ENCODE measurements at regions not wholly inside any gene's neighbourhood (a gene's known extent, or its start where the extent isn't known, plus 50 kb on each side); places are given as distances from the start of the nearest gene placed in this dataset.

DNA sequence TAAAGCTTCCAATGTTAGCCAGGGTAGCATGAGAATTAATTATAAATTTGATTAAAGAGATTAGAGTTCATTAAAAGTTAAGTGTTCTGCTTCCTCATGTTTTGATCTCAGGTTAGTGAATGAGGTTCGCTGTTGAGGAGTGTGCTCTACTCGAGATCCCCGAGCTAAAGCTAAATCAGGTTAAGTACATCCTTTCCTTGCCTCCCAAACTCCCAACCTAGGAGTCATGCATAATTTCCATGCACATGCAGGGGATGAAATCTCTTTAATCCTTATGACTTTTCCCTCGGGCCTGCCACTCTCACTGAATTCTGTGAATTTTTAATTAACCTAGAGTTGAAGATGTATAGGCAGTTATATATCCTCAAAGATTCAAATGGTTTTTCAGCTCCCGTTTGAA lies 156.1 kb upstream of the NCK2 start:
- DNase-seq (ENCODE audit: low read depth) = no peak
- no peak overlapping the region for H3K4me3 ChIP-seq (ENCODE audit: low read depth, low read length)
- TF ChIP-seq, protein P1, sequence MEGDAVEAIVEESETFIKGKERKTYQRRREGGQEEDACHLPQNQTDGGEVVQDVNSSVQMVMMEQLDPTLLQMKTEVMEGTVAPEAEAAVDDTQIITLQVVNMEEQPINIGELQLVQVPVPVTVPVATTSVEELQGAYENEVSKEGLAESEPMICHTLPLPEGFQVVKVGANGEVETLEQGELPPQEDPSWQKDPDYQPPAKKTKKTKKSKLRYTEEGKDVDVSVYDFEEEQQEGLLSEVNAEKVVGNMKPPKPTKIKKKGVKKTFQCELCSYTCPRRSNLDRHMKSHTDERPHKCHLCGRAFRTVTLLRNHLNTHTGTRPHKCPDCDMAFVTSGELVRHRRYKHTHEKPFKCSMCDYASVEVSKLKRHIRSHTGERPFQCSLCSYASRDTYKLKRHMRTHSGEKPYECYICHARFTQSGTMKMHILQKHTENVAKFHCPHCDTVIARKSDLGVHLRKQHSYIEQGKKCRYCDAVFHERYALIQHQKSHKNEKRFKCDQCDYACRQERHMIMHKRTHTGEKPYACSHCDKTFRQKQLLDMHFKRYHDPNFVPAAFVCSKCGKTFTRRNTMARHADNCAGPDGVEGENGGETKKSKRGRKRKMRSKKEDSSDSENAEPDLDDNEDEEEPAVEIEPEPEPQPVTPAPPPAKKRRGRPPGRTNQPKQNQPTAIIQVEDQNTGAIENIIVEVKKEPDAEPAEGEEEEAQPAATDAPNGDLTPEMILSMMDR (IDR thresholded peaks at IDR 0.05; ENCODE audit: insufficient read depth, low read depth, low read length) = no peak

GRCh38 chr2:105587637-105588036 lies 157.1 kb upstream of the NCK2 start:
- no peak for DNase-seq (ENCODE audit: low read depth)
- H3K4me3 ChIP-seq (ENCODE audit: low read depth, low read length) = no peak overlapping the region
- TF ChIP-seq, protein P1 (IDR thresholded peaks at IDR 0.05; ENCODE audit: insufficient read depth, low read depth, low read length) = no peak

DNA sequence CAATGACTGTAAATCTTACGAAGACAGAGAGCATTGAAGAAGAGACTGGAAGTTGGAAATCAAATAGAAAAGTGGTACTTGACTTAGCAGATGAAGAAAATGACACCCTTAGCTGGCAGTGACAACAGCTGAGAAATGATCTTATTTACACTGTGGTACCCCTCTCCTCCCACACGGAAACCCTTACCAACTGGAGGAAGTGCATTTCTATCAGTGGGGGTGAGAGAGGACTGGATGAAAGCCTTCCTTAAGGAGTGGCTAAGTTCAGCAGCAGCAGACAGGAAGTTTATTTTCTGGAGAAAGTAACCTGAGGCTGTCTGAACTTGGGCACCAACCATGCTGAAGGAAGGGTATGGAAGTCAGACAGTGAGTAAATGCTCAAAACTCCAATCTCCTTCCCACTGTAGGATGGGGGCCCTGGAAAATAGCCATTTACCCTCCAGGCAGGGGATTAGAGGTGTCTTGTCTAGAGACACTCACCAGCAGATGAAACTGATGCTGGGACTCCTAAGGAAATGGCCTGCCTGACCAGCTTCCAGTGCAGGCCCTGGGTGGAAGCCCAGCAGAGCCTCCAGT lies 160.2 kb upstream of the NCK2 start:
- no peak overlapping the region for H3K4me3 ChIP-seq (ENCODE audit: low read depth, low read length)
- DNase-seq (ENCODE audit: low read depth) = no peak
- TF ChIP-seq, protein P1 (IDR thresholded peaks at IDR 0.05; ENCODE audit: insufficient read depth, low read depth, low read length) = no peak

GRCh38 chr2:105582952-105583660 lies 161.6 kb upstream of the NCK2 start:
- no peak overlapping the region for H3K4me3 ChIP-seq (ENCODE audit: low read depth, low read length)
- DNase-seq (ENCODE audit: low read depth) = no peak
- TF ChIP-seq, protein P1 (IDR thresholded peaks at IDR 0.05; ENCODE audit: insufficient read depth, low read depth, low read length) = no peak

- DNase-seq (ENCODE audit: low read depth) = no peak
- H3K4me3 ChIP-seq (ENCODE audit: low read depth, low read length) = no peak overlapping the region
- TF ChIP-seq, protein P1 (IDR thresholded peaks at IDR 0.05; ENCODE audit: insufficient read depth, low read depth, low read length) = no peak
These were observed 163.2 kb upstream of the NCK2 start for GRCh38 chr2:105581555-105581944.

- TF ChIP-seq, protein P1 (IDR thresholded peaks at IDR 0.05; ENCODE audit: insufficient read depth, low read depth, low read length) = no peak
- no peak overlapping the region for H3K4me3 ChIP-seq (ENCODE audit: low read depth, low read length)
- DNase-seq (ENCODE audit: low read depth) = no peak
These were observed 163.7 kb upstream of the NCK2 start for GRCh38 chr2:105580870-105581554.
